CD8-positive, alpha-beta memory T cell (primary cell): ENCODE measurements at regions not wholly inside any gene's neighbourhood (a gene's known extent, or its start where the extent isn't known, plus 50 kb on each side); places are given as distances from the start of the nearest gene placed in this dataset.
"Not testable (repeated sequence)": the region's sequence is repeated elsewhere in the genome, so short reads cannot be mapped to it uniquely, and the experiment has no call there.

Experiments used
- CTCF ChIA-PET: fragments of 350-600 bp; sonication (Branson Sonifier 250); formaldehyde crosslinking; loops from one replicate; lab custom pipeline; 2021; ENCODE audit warnings: antibody characterized with exemption; lab: Charles Lee
- POLR2A ChIA-PET: fragments of 350-600 bp; sonication (Branson Sonifier 250); formaldehyde crosslinking; loops from one replicate; lab custom pipeline; 2021; ENCODE audit warnings: antibody characterized with exemption; lab: Charles Lee
- DNase-seq, 5 donors: peaks; one replicate each; pipeline versions ENCODE4 v3.0.0 to v3.0.0-alpha.2; 2020 to 2022; ENCODE audit warnings: mixed read lengths in 1 of 5
- H3K27ac ChIP-seq: one replicate; pipeline ENCODE4 v1.7.0; 2013; ENCODE audit warnings: low read depth, mild to moderate bottlenecking, low read length, moderate library complexity
- H3K27me3 ChIP-seq: 2 replicates; pipeline ENCODE4 v1.7.0; 2013; ENCODE audit warnings: low read length, mild to moderate bottlenecking; ENCODE audit not compliant: insufficient read depth, poor library complexity, severe bottlenecking
- H3K36me3 ChIP-seq: 2 replicates; pipeline ENCODE4 v1.7.0; 2013; ENCODE audit warnings: mild to moderate bottlenecking, low read length, moderate library complexity; ENCODE audit not compliant: insufficient read depth
- H3K4me1 ChIP-seq: 2 replicates; pipeline ENCODE4 v1.7.0; 2013; ENCODE audit warnings: mild to moderate bottlenecking, low read length, moderate library complexity; ENCODE audit not compliant: insufficient read depth
- H3K4me3 ChIP-seq: 2 replicates; pipeline ENCODE4 v1.7.0; 2013; ENCODE audit warnings: mild to moderate bottlenecking, low read length
- H3K9me3 ChIP-seq: 2 replicates; pipeline ENCODE4 v1.7.0; 2013; ENCODE audit warnings: mild to moderate bottlenecking, low read length
- H3K27ac Mint-ChIP-seq, 8 donors: one replicate each; pipeline ENCODE4 v1.8.0; 2020 to 2021; ENCODE audit warnings: mixed read lengths in 8 of 8, mild to moderate bottlenecking in 6 of 8, inconsistent platforms in 3 of 8, moderate library complexity in 3 of 8
- H3K27me3 Mint-ChIP-seq, 2 donors: one replicate each; pipeline ENCODE4 v1.8.0; 2020 to 2021; ENCODE audit warnings: mixed read lengths in 2 of 2, mild to moderate bottlenecking in 1 of 2, moderate library complexity in 1 of 2
- H3K36me3 Mint-ChIP-seq, 3 donors: one replicate each; pipeline ENCODE4 v1.8.0; 2020 to 2021; ENCODE audit warnings: mixed read lengths in 3 of 3, inconsistent platforms in 1 of 3, mild to moderate bottlenecking in 1 of 3
- H3K4me1 Mint-ChIP-seq, 3 donors: one replicate each; pipeline ENCODE4 v1.8.0; 2020 to 2021; ENCODE audit warnings: mixed read lengths in 3 of 3, inconsistent platforms in 1 of 3, mild to moderate bottlenecking in 1 of 3
- H3K4me3 Mint-ChIP-seq, 7 donors: one replicate each; pipeline ENCODE4 v1.8.0; 2020 to 2021; ENCODE audit warnings: mixed read lengths in 7 of 7, mild to moderate bottlenecking in 6 of 7, moderate library complexity in 4 of 7, inconsistent platforms in 2 of 7
- H3K9me3 Mint-ChIP-seq, 5 donors: one replicate each; pipeline ENCODE4 v1.8.0; 2020 to 2022; ENCODE audit warnings: mixed read lengths in 5 of 5, mild to moderate bottlenecking in 3 of 5, moderate library complexity in 2 of 5, inconsistent platforms in 1 of 5

GRCh38 chr5:23112237-23112636, 259.1 kb upstream of the CDH12 start:
- ChIA-PET CTCF (no interaction called here), POLR2A (no interaction called here)
- Histone ChIP-seq H3K27me3 (no peaks in the 10 kb centered on the region), H3K4me1 (no peaks in the 10 kb centered on the region), H3K4me3 (no peak overlapping the region), H3K9me3 (no peaks in the 10 kb centered on the region), H3K36me3 (no peaks in the 10 kb centered on the region), H3K27ac (no peak overlapping the region)
- Mint-ChIP-seq H3K27ac (no peak overlapping the region), H3K36me3 (no peaks in the 10 kb centered on the region), H3K4me3 (no peak overlapping the region), H3K9me3 (peaks cover 6 to 18% (median 8%) of the 10 kb centered on the region in 5 donors), H3K4me1 (no peaks in the 10 kb centered on the region), H3K27me3 (no peaks in the 10 kb centered on the region)
- no peak for DNase-seq

- Histone ChIP-seq H3K4me1 (no peaks in the 10 kb centered on the region), H3K4me3 (no peak overlapping the region), H3K27ac (no peak overlapping the region), H3K9me3 (peaks cover 4% of the 10 kb centered on the region), H3K27me3 (no peaks in the 10 kb centered on the region), H3K36me3 (no peaks in the 10 kb centered on the region)
- H3K4me3 Mint-ChIP-seq: no peak overlapping the region
- H3K9me3 Mint-ChIP-seq: peaks cover 16 to 39% (median 37%) of the 10 kb centered on the region in 5 donors
- DNase-seq: no peak
- ChIA-PET CTCF (no interaction called here), POLR2A (no interaction called here)
- H3K27me3 Mint-ChIP-seq: peaks cover 0 to 2% of the 10 kb centered on the region in 2 donors
- H3K4me1 Mint-ChIP-seq: no peaks in the 10 kb centered on the region
- no peaks in the 10 kb centered on the region for H3K36me3 Mint-ChIP-seq
- no peak overlapping the region for H3K27ac Mint-ChIP-seq
Measured at GRCh38 chr5:23105021-23105420, 251.9 kb upstream of the CDH12 start.

GRCh38 chr5:23103566-23103965, 250.4 kb upstream of the CDH12 start:
- POLR2A ChIA-PET: no interaction called here
- CTCF ChIA-PET: no interaction called here
- no peak for DNase-seq
- Mint-ChIP-seq H3K9me3 (peaks cover 16 to 38% (median 35%) of the 10 kb centered on the region in 5 donors), H3K4me3 (no peak overlapping the region), H3K4me1 (no peaks in the 10 kb centered on the region), H3K27ac (no peak overlapping the region), H3K36me3 (no peaks in the 10 kb centered on the region), H3K27me3 (peaks cover 0 to 2% of the 10 kb centered on the region in 2 donors)
- Histone ChIP-seq H3K9me3 (peaks cover 4% of the 10 kb centered on the region), H3K27me3 (no peaks in the 10 kb centered on the region), H3K36me3 (no peaks in the 10 kb centered on the region), H3K4me1 (no peaks in the 10 kb centered on the region), H3K27ac (no peak overlapping the region), H3K4me3 (no peak overlapping the region)

DNA sequence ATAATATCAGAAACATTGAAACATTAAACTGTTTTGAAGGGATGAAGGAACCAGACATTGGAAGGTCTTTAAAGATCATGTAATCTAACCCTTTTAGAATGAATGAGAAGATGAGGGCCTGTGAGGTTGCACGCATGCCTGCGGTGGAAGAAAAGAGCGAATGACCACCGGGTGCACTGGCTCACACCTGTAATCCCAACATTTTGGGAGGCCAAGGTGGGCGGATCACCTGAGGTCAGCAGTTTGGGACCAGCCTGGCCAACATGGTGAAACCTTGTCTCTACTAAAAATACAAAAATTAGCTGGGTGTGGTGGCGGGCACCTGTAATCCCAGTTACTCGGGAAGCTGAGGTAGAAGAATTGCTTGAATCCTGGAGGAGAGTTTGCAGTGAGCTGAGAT, 242.3 kb upstream of the CDH12 start:
- H3K4me1 ChIP-seq, H3K27me3 ChIP-seq, H3K4me3 Mint-ChIP-seq, H3K36me3 ChIP-seq, POLR2A ChIA-PET, H3K36me3 Mint-ChIP-seq, CTCF ChIA-PET, H3K4me1 Mint-ChIP-seq, H3K27ac Mint-ChIP-seq, H3K27ac ChIP-seq, H3K27me3 Mint-ChIP-seq, H3K4me3 ChIP-seq, DNase-seq, H3K9me3 ChIP-seq: not testable (repeated sequence)
- peaks cover 0 to 23% (median 9%) of the 10 kb centered on the region in 5 donors for H3K9me3 Mint-ChIP-seq

DNA sequence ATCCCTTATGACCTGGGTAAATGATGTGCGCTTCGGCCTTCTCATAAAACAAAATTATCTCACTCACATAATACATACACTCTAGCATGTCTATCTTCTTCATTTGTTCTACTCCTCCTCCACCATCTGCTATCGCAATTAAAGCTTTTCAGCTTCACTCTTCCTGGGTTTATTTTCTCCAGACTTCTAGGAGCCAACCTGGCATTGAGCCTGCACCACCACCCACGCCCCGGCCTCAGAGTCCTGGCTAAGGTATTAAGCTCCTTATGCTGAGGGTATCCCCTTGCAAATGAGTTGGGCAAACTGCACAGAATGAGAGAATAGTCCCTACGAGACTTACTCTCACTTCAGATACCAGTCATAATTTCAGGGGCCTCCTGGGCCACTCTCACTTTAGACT, 236.1 kb upstream of the CDH12 start:
- Mint-ChIP-seq H3K36me3 (no peaks in the 10 kb centered on the region), H3K4me1 (no peaks in the 10 kb centered on the region), H3K27me3 (no peaks in the 10 kb centered on the region), H3K9me3 (peaks cover 4 to 28% (median 15%) of the 10 kb centered on the region in 5 donors), H3K27ac (no peak overlapping the region), H3K4me3 (no peak overlapping the region)
- ChIA-PET POLR2A (no interaction called here), CTCF (no interaction called here)
- H3K36me3 ChIP-seq: no peaks in the 10 kb centered on the region
- H3K9me3 ChIP-seq: no peaks in the 10 kb centered on the region
- H3K27me3 ChIP-seq: no peaks in the 10 kb centered on the region
- H3K27ac ChIP-seq: no peak overlapping the region
- no peaks in the 10 kb centered on the region for H3K4me1 ChIP-seq
- DNase-seq: no peak
- H3K4me3 ChIP-seq: no peak overlapping the region

DNA sequence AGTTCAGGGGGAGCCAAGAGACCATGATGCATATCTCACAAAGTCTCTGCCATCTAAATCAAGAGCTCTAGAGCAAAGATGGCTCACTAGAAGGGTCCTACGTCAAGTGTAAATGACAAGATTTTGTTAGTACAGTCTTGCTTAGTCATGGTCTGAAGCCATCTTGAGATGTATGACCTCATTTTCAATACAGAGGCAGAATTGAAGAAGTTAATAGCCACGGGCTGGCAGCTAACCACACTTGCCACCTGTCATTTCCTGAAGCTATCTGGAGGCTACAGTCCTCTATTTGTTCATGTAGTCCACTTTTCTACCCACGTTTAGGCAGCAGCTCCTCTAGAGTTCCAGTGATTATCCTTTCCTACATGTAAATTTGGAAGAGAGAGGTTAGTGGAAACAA, 231.7 kb upstream of the CDH12 start:
- Mint-ChIP-seq H3K27ac (no peak overlapping the region), H3K9me3 (peaks cover 6 to 20% (median 17%) of the 10 kb centered on the region in 5 donors), H3K4me1 (no peaks in the 10 kb centered on the region), H3K4me3 (no peak overlapping the region), H3K27me3 (no peaks in the 10 kb centered on the region), H3K36me3 (no peaks in the 10 kb centered on the region)
- no peaks in the 10 kb centered on the region for H3K9me3 ChIP-seq
- H3K4me1 ChIP-seq: no peaks in the 10 kb centered on the region
- H3K27me3 ChIP-seq: no peaks in the 10 kb centered on the region
- H3K27ac ChIP-seq: no peak overlapping the region
- no peaks in the 10 kb centered on the region for H3K36me3 ChIP-seq
- POLR2A ChIA-PET: no interaction called here
- no peak overlapping the region for H3K4me3 ChIP-seq
- DNase-seq: no peak
- CTCF ChIA-PET: no interaction called here

- H3K9me3 ChIP-seq: no peaks in the 10 kb centered on the region
- CTCF ChIA-PET: no interaction called here
- Mint-ChIP-seq H3K36me3 (no peaks in the 10 kb centered on the region), H3K4me3 (no peak overlapping the region), H3K27me3 (no peaks in the 10 kb centered on the region), H3K27ac (no peak overlapping the region), H3K4me1 (no peaks in the 10 kb centered on the region), H3K9me3 (peaks cover under 1 to 10% (median 9%) of the 10 kb centered on the region in 5 donors)
- H3K27me3 ChIP-seq: no peaks in the 10 kb centered on the region
- H3K4me3 ChIP-seq: no peak overlapping the region
- H3K4me1 ChIP-seq: no peaks in the 10 kb centered on the region
- H3K27ac ChIP-seq: no peak overlapping the region
- H3K36me3 ChIP-seq: no peaks in the 10 kb centered on the region
- no peak for DNase-seq
- POLR2A ChIA-PET: no interaction called here
Measured at GRCh38 chr5:23072179-23072578, 219.0 kb upstream of the CDH12 start.

GRCh38 chr5:23071682-23072081, 218.5 kb upstream of the CDH12 start:
- Histone ChIP-seq H3K27ac (no peak overlapping the region), H3K4me1 (no peaks in the 10 kb centered on the region), H3K4me3 (no peak overlapping the region), H3K36me3 (no peaks in the 10 kb centered on the region), H3K27me3 (no peaks in the 10 kb centered on the region), H3K9me3 (no peaks in the 10 kb centered on the region)
- Mint-ChIP-seq H3K4me3 (no peak overlapping the region), H3K27ac (no peak overlapping the region), H3K9me3 (peaks cover 2 to 14% (median 9%) of the 10 kb centered on the region in 5 donors), H3K27me3 (no peaks in the 10 kb centered on the region), H3K36me3 (no peaks in the 10 kb centered on the region), H3K4me1 (no peaks in the 10 kb centered on the region)
- CTCF ChIA-PET: no interaction called here
- no peak for DNase-seq
- POLR2A ChIA-PET: no interaction called here

GRCh38 chr5:23064710-23065109, 211.6 kb upstream of the CDH12 start:
- H3K27me3 ChIP-seq: no peaks in the 10 kb centered on the region
- ChIA-PET CTCF (no interaction called here), POLR2A (no interaction called here)
- H3K27me3 Mint-ChIP-seq: no peaks in the 10 kb centered on the region
- no peak overlapping the region for H3K27ac ChIP-seq
- H3K9me3 ChIP-seq: no peaks in the 10 kb centered on the region
- no peak for DNase-seq
- H3K36me3 ChIP-seq: no peaks in the 10 kb centered on the region
- H3K4me1 Mint-ChIP-seq: no peaks in the 10 kb centered on the region
- no peak overlapping the region for H3K4me3 ChIP-seq
- no peaks in the 10 kb centered on the region for H3K36me3 Mint-ChIP-seq
- no peak overlapping the region for H3K4me3 Mint-ChIP-seq
- H3K4me1 ChIP-seq: no peaks in the 10 kb centered on the region
- H3K27ac Mint-ChIP-seq: no peak overlapping the region
- peaks cover 5 to 25% (median 18%) of the 10 kb centered on the region in 5 donors for H3K9me3 Mint-ChIP-seq
